Body of pancreas (tissue), 4 donors: ENCODE measurements at regions not wholly inside any gene's neighbourhood (a gene's known extent, or its start where the extent isn't known, plus 50 kb on each side); places are given as distances from the start of the nearest gene placed in this dataset.

Experiments used
- POLR2A ChIP-seq, 3 donors: fragments of 450-650 bp; IDR thresholded peaks; one replicate each; pipeline ENCODE4 v1.6.1; 2016; ENCODE audit warnings: antibody characterized with exemption in 3 of 3, mild to moderate bottlenecking in 2 of 3
- TF ChIP-seq, protein P1 (sequence below), 7 experiments: fragments of 450-650 bp in 4 of 7; fragments of 200-600 bp in 3 of 7; sonication (generic) in 3 of 7; IDR thresholded peaks; one replicate each; pipeline ENCODE4 v1.5.1; 2016 to 2019; ENCODE audit warnings: antibody characterized with exemption in 7 of 7

DNA sequence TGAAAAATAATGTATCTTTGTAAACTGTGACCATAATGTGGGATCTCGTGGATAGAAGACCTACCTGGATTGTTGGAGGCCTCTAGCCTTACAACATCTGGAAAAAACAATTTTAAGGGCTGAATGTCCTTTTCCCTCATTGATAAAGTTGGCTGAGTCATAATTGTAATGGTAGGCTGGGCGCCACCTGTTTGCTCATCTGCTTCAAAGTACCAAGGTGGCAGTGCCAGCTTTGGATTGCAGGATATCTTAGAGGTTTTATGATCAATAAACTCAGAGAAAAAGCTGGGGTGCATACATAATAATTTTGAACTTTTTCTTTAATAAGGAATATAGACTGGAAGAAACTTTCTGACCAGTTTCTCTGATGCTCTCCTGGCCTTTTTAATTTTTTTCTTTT is 653.4 kb downstream of the MMUT start:
- no peak for TF ChIP-seq POLR2A (IDR thresholded peaks at IDR 0.05)
- TF ChIP-seq, protein P1, sequence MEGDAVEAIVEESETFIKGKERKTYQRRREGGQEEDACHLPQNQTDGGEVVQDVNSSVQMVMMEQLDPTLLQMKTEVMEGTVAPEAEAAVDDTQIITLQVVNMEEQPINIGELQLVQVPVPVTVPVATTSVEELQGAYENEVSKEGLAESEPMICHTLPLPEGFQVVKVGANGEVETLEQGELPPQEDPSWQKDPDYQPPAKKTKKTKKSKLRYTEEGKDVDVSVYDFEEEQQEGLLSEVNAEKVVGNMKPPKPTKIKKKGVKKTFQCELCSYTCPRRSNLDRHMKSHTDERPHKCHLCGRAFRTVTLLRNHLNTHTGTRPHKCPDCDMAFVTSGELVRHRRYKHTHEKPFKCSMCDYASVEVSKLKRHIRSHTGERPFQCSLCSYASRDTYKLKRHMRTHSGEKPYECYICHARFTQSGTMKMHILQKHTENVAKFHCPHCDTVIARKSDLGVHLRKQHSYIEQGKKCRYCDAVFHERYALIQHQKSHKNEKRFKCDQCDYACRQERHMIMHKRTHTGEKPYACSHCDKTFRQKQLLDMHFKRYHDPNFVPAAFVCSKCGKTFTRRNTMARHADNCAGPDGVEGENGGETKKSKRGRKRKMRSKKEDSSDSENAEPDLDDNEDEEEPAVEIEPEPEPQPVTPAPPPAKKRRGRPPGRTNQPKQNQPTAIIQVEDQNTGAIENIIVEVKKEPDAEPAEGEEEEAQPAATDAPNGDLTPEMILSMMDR (IDR thresholded peaks at IDR 0.05): no peak
